GM21526 (cell line): ENCODE measurements at regions not wholly inside any gene's neighbourhood (a gene's known extent, or its start where the extent isn't known, plus 50 kb on each side); places are given as distances from the start of the nearest gene placed in this dataset.

Source experiments
- ATAC-seq: cut with Tn5 transposase; IDR thresholded peaks from one replicate; pipeline ENCODE4 v1.9.1; 2021; ENCODE audit warnings: moderate library complexity; ENCODE audit not compliant: unreplicated experiment, low FRiP score

DNA sequence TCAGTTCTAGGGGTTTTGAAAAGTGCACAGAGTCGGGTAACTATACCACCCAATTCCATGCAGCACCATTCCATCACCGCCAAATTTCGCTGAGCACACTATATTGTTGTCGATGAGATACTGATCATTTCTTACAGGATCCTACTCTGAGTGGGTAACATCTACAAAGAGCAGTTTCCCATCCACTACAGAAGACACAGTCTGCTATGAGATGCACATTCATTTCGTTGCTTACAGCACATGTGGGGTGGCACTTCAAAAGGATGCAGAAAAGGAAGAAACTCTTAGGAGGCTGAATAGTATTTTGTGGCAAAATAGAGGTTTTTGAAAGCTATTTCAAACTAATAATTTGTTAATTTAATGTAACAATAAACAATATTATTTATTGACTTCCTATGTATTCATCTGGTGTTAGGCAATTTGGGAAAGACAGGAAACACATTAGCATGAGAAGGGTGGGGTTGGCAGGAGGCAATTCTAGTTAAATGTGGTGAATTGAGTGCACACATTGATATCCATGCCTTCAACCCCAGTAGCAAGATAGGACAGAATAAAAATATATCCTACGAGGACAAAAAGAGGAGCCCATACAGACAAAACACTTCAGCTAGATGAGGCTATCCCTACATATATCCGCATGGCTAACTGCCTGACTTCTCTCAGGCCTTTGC is 186.8 kb upstream of the PARP11 start:
- no peak for ATAC-seq

DNA sequence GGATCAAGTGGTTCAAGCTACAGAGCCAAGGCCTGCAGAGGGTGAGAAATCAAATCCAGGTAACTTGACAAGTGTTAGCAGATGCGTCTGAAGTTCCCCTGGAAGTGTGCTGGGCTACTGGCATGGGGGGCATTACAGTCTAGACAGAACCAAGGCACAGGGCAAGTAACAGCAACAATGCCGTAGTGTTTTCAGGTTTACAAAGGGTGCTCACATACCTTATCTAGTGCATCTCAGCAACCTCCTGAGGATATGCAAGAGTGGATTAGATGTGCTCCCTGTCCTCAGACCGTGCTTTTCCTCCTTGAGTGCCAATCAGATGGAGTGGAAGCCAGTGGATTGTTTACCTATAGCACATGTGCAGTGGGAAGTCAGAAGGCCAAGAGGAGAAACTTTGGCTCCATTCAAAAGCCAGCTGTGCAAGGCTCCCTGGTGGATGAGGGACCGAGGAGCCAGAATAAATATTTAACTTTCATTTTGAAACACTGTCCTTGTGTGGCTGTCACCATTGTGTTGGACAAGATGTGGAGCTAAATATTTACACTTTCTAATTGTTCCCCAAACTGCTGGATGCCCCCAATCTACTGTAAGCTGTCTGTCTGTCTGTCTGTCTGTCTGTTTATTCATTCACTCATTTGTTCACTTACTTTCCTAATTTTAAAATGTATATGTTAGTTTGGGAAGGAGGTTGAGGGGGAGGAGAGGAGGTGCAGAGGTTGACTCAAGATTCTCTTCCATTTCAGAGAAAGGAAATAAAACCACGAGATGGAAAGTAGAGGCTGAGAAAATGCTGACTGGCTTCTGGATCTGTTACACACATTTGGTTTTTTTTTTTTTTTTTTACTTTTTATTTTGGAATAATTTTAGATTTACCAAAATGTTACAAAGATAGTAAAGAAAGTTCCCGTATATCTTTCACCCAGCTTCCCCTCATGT is 184.0 kb upstream of the PARP11 start:
- no peak for ATAC-seq

DNA sequence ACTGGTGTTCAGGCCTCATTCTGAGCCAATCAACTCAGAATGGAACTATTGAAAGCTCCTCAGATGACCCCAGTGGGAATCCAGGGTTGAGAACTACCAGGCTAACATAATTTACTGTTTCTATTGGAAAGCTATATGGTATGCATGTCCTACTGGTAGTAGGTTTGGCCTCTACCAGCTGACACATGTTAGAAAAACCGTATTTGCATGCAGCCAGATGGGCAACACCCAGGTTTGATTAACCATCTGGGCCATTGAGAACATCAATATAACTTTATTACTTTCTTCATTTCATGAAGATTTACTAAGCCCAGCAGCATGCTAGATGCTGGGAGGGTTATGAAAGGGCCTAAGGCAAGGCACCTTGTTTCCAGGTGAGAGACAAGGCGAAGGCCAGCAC is 181.4 kb upstream of the PARP11 start:
- no peak for ATAC-seq

DNA sequence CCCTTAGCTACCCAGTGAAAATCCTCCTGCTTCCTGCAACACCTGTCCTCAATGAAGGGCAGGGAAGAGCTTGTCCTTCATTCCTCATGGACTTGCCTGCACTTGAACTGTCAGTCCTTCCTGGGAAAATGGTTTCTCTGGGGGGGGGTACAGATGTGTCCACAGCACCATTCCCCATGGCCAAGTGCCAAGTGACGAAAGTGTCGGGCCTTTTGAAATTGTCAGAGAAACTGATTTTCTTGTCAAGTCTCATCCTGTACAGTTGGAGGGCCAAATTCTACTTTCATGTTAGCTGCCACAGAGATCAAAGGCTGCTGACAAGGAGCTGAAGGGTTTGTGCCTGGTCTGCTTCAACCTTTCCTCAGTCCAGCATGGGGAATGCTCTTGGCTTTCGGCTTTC is 179.5 kb upstream of the PARP11 start:
- no peak for ATAC-seq

DNA sequence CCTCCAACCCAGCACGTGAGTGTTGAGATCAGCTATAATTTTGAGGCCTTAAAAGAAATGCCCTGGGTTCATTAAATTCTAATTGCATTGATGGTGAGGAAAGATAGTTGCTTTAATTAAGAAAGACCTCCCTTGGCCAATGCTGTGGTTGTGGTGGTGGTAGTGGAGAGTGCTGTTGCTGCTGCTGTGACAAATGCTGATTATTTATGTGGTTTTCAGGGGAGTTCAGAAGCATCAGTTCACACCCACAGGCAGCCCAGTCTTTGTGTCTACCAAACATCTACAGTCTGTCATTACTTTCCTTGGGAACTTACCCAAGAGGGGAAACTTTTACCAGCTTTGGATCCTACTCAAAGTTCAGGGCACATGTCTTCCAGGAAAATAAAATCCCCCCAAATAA is 178.4 kb upstream of the PARP11 start:
- ATAC-seq = no peak

DNA sequence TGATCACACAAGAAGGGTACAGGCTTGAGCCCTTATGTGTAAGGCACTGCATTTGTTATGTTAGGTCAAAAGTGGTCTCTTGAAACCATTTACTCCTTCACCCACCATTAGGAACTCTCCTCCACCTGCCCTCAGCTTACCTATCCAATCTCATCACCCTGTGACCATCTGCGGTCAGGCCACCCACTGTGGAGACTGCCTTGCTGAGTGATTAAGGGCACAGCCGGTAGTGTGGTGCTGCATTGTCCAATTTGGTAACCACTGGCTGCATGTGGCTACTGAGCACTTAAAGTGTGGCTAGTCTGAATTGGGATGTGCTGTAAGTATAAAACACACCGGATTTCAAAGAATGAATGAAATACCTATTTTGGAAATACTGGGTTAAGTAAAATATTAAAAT is 177.1 kb upstream of the PARP11 start:
- no peak for ATAC-seq

DNA sequence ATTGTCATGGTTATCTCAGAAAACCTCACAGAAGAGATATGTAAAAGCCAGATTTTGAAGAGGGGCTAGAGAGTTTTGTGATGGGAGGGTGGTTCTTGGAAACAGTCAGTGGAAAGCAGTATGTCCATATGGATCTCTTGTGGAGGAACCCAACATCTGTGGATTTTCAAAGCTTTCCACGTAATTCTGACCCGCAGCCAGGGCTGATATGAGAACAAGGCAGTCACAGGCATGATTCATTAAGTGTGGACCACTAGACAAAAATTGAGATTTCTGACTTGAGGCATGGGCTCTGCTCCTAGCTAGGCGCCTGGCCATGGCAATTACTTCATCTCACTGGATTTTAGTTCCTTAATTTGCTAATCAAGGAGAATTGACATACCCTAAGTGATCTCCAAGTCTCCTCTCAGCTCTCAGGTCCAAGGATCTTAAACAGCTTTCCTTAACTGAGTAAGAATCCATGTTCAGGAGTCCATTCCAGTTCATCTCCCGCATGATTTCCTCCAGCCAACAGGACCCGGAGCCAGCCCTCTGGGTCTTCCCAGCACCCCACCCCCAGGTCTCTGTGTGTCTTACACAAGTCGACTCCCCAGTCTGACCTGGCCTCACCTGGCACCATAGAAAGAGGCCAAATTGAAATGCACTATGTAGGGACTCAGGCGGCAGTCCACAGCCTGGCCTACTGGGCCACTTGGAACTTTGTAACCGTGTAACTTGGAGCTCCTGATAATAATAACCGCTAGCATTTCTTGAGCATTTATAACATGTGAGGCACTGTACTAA is 176.3 kb upstream of the PARP11 start:
- no peak for ATAC-seq

DNA sequence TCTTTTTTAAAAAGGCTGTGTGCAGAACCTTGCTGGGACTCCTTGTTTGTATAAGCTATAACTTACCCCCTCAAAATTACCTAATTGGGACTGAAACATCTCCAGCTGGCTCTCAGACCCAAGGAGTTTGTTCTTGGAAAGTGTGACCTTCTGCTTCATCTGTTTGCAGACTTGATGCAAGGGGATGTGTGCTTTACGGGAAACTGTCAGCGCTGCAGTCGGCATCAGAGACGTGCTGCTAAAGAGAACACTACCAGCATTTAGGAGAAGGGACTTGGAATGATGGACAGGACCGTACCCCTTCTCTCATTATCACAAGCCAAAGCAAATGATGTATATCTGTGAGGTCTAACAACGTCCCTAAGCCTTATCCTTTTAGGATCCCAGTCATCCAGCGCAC is 174.2 kb upstream of the PARP11 start:
- ATAC-seq = no peak

DNA sequence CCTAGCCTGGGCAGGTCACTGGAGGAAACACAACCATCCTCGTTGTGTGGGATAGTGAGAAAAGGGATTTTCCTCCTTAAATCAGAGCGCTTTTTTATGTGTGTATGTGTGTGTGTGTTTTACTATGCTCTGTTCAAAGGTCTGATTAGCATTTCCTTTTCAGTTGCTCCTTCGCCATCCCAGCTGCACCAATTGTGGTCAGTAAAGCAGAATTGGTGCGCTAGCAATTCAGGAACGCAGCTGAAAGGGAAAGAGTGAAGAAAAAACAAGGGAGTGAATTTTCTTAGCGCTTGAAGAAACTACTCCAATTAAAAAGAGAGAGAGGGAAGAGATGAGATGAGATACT is 173.3 kb upstream of the PARP11 start:
- ATAC-seq = no peak

DNA sequence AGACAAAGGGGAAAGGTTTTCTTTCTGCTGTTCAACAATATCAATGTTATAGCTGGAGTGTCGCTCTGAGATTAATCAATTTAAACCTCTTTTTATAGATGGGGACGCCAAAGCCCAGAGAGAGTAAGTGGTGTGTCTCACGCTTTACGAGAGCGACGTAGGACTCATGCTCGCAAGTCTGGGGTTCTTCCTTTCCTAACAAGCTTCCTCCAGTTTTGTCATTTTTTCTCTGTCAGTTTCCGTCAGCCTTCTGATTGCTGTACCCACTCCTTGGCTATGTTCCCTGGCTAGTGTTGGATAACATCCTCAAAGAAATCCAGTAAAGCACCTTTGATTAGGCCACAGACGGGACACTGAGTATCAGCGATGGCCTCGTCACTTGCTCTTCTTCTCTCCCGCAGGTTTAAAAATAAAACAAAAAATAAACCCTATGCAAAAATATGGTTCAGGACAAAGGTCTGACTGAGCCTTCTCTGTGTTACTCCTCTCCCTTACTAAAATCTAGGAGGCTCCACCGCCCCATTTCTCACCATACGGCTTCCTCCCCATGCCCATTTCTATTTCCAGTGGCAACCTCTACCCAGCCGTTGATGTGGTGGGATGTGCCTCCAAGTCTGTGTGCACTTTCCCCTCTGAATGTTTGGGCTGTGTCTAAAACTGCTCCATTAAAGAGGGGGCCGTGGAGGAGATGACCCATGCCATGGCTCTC is 172.7 kb upstream of the PARP11 start:
- no peak for ATAC-seq

DNA sequence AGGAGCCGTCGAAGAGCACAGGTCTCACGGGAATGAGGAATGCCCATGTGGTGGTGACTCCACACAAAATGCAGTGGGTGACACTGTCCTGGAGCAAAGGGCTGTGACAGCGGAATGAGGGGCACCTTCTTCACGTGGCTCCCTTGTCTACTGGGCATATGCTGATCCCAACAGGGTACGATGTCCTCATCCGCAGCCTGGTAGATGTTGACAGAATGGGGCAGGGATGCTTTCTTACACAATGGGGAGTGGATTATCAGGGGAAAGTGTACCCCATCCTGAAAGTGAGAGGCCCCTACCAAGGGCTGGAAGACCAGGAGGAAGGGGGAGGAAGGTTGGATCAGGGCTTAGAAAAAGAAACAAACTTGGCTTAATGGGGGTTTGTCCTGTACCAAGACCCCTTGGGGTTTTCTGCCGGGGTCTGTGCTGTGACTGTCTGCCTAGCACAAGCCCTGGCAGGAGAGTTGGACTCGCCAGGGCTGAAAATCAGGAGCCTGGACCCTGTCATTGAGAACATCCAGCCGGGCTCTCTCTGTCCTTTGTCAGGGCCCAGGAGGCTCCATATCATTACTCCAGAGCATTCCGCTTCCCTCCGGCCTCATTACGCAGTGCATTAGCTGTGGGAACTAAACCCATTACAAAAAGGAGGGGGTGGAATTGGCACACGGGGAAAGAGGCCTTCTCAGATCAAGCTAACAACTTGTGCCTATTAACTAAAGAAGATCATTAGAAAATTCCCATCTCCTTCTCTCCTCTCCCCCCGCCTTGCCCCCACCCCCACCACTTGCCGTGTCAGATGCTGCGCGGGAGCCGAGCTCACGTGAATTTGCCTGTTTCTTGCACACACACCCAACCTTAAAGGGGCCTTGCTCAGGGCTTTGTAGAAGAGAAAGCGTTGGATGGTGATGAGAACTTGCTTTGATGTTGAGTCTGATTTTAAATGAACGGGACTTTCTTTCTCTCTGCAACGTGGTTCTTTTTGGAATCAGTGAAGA is 171.8 kb upstream of the PARP11 start:
- ATAC-seq = no peak

DNA sequence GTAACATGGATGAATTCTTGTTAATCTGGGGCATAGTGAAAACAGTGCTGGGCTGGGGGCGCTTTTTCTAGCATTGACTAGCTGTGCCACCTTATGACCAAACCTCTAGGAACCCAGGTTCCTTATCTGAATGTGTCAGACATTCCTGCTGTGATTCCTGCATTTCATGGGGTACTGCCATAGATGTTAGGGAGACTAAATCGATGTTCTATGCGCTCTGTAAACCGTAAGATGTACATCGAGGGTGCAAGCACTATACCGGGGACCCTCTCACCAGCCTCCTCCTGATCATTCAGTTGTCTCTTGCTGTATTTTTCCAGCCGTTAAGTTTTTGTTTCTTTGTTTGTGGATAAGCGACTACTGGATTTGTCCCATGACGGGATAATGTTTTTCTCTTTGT is 170.9 kb upstream of the PARP11 start:
- no peak for ATAC-seq

DNA sequence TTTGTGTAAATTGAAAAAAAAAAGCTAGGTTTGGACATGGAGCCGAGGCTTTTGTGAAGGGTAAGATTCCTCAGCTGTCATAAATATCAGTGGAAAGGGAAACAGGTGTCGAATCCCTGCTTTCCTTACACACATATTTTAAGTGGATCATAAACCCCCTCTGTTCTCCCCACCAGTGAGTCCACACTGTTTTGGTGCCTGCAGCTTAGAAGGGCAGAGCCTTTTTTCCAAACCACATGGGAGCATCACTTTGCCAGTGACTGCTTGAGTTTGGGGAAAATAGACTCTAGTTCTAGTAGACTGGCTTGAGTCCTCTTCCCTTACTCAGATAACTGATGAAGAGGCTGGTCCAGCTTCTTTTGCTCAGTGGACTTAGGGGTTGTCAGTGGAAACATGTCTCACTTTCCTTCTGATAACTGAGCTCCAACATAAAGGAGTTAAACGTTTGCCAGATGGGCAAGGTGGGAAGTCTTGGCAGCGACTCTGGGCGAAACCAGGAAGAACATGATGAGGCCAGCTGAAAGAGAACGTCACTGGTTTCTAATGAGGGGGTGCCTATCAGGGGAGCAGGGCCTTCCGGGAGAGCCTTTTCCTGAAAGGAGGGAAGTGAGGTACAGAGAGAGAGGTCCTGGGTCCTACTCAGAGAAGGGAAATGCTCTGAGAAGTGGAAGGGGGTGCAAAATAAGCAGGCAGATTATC is 168.1 kb upstream of the PARP11 start:
- no peak for ATAC-seq

DNA sequence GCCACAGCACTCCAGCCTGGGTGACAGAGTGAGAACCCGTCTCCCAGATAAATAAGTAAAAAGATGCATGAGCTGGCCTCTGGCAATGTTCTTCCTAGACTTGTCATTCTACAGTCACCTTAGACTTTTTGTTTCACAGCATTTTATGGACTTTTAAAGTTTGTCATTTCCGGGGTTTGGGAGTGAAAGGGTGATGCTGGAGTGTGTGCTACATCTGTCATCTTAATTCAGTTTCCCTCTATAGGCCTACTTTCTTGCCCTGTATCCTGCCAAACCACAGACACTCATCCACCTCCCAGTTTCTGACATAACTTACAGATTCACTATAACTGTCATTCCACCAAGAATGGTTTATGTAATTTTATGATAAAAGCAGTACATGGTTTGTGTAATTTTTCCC is 166.7 kb upstream of the PARP11 start:
- no peak for ATAC-seq

DNA sequence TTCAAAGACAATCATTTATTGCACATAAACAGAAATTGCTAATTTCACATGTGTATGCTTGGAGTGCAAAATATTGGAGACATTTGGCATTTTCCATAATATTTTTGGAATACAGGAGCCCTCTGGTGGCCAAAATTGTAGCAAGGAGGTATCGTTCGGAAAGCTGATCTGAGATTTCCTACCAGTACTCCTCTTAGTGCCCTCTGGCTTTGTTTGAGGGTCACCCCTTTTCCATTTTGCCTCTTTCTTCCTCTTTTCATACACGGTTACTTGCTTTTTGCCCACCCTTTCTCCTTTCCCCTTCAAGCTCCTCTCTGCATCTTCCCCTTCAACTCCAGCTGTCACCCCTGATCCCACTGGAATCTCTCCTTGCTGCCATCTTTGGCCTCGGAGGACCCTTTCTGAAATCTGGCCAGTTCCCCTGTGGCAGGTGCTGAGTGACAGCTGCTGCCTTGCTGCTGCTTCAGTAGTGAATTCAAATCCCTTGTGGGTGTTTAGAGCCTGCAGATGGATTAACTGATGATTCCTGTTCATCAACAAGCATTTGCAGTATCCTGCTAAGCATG is 164.6 kb upstream of the PARP11 start:
- ATAC-seq = no peak

DNA sequence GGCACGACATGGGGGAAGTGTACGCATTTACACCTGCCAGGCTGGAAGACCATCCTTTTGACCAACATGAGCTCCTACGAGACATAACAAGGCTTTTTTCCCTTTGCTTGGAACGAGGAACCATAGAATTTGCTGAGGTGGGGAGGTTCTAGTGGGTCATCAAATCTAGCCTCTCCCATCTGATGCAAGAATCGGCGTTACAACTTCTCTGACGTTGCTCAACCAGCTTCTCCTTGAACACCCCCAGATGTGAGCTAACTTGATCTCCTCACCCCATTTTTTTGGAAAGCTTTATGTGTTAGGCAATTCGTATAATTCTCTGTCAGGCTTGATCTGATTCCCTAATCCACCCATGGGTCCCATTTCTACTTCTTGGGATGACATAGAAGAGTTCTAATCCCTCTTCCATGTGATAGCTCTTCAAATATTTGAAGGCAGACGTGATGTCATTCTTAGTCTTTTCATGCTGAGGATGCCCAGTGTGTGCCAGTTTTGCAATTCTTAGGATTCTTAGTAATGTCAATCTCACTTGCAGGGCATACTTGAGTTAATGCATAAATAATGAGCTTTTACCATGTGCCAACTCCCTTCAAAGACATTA is 163.6 kb upstream of the PARP11 start:
- no peak for ATAC-seq

DNA sequence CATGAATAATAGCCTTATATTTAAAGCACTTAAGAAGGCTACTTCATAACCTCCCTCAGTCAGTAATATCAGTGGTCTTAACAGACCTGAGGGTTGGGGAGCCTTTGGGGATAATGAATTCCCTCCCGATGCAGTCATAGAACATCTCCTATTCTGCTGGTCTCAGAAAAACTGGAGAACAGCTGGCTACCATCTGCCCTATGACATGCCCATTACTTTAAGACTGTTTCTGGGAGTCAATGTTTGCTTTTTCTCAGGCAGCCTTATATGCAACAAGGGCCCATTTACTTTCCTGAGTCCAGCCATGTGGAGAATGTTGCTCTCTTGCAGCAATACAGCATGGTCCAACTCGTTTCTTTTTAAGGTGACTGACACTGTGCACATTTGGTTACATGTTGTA is 161.7 kb upstream of the PARP11 start:
- no peak for ATAC-seq

DNA sequence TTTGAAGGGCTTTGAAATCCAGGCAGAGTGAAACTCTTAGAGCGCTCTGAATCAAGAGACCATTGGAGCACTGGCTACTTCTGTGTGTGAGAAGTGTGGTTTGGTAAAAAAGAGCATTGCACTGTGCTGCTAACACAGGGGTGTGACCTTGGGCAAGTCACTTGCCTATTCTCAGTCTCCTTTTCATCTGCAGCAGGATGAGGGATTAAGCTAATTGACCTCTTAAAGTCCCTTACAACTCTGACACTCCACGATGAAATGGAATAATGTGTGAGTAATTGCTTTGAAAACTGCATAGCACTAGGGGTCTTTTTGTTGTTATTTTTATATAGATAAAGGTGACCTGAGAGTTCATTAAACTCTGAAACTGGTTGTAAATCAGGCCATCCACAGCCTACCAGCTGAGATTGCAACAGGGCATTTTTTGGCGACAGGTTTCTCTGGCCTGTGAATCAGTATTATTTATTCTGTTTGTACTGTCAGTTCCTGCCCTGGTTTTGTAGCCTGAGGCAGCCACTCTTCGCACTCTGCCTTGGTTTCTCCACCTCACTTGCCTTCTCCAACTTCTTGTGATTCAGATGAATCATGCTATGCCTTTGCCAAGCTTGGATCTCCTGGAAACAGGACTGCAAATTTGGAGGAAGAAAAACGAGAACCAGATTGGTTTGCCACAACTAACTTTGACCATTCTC is 159.9 kb upstream of the PARP11 start:
- no peak for ATAC-seq
